22Rv1 (cell line): ENCODE measurements at regions not wholly inside any gene's neighbourhood (a gene's known extent, or its start where the extent isn't known, plus 50 kb on each side); places are given as distances from the start of the nearest gene placed in this dataset.

Experiments used
- CTCF ChIP-seq: fragments of 450-650 bp; IDR thresholded peaks from 2 replicates; pipeline ENCODE4 v1.5.1; 2017; ENCODE audit warnings: mild to moderate bottlenecking
- ZFX ChIP-seq: fragments of 450-650 bp; IDR thresholded peaks from 2 replicates; pipeline ENCODE4 v1.6.1; 2017; ENCODE audit warnings: antibody characterized with exemption, borderline replicate concordance

GRCh38 chr6:21539621-21540100 is 53.9 kb upstream of the SOX4 start:
- TF ChIP-seq CTCF (no peak), ZFX (no peak)
